ENCODE measurements at regions not wholly inside any gene's neighbourhood (a gene's known extent, or its start where the extent isn't known, plus 50 kb on each side); places are given as distances from the start of the nearest gene placed in this dataset.

GRCh38 chr12:93976024-93976423 is 172.4 kb upstream of the PLXNC1 start (continued):
- TF ChIP-seq, protein P1, sequence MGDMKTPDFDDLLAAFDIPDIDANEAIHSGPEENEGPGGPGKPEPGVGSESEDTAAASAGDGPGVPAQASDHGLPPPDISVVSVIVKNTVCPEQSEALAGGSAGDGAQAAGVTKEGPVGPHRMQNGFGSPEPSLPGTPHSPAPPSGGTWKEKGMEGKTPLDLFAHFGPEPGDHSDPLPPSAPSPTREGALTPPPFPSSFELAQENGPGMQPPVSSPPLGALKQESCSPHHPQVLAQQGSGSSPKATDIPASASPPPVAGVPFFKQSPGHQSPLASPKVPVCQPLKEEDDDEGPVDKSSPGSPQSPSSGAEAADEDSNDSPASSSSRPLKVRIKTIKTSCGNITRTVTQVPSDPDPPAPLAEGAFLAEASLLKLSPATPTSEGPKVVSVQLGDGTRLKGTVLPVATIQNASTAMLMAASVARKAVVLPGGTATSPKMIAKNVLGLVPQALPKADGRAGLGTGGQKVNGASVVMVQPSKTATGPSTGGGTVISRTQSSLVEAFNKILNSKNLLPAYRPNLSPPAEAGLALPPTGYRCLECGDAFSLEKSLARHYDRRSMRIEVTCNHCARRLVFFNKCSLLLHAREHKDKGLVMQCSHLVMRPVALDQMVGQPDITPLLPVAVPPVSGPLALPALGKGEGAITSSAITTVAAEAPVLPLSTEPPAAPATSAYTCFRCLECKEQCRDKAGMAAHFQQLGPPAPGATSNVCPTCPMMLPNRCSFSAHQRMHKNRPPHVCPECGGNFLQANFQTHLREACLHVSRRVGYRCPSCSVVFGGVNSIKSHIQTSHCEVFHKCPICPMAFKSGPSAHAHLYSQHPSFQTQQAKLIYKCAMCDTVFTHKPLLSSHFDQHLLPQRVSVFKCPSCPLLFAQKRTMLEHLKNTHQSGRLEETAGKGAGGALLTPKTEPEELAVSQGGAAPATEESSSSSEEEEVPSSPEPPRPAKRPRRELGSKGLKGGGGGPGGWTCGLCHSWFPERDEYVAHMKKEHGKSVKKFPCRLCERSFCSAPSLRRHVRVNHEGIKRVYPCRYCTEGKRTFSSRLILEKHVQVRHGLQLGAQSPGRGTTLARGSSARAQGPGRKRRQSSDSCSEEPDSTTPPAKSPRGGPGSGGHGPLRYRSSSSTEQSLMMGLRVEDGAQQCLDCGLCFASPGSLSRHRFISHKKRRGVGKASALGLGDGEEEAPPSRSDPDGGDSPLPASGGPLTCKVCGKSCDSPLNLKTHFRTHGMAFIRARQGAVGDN (IDR thresholded peaks at IDR 0.05) = no peak
- TF ChIP-seq MEF2A (IDR thresholded peaks at IDR 0.05; ENCODE audit: insufficient read depth, low read depth, low read length) (no peak), BCL11A (IDR thresholded peaks at IDR 0.05; ENCODE audit: low read depth, low read length) (no peak), CREM (IDR thresholded peaks at IDR 0.05; ENCODE audit: low read depth) (no peak), CHD2 (IDR thresholded peaks at IDR 0.05; ENCODE audit: borderline replicate concordance, low read depth, low read length) (no peak), BHLHE40 (IDR thresholded peaks at IDR 0.05; ENCODE audit: borderline replicate concordance in 1 of 2, low read depth in 2 of 2, low read length in 1 of 2) (no peak), ATF3 (IDR thresholded peaks at IDR 0.05; ENCODE audit: borderline replicate concordance, extremely low read depth, low read depth, low read length) (no peak), ESRRA (IDR thresholded peaks at IDR 0.05; ENCODE audit: low read length) (no peak)

DNA sequence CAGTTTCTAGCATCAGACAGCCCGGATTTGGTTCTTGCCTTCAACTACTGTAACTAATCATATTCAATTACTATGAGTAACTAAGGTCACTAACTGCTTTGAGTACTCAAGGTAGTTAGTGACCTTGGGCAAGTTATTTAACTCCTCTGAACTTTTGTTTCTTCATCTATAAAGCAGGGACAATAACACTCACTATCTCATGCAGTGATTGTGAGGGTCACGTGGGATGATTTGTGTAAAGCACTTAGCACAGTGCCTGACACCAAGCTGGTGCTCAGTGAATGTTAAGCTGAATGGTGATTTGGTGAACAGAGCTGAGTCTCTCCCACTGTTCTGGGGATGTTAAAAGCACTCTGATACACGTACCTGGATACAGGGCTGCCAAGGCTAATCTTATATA is 171.3 kb upstream of the PLXNC1 start:
- RAD21 ChIA-PET (ENCODE audit: unreplicated experiment) = interaction anchor here (1.2 kb wide), 1 partner anchor 125 kb away, joined by 4 read pairs; no protein-coding TSS in a partner anchor
- no peak for TF ChIP-seq ETV6 (conservative IDR thresholded peaks at IDR 0.05 in 1 of 2, IDR thresholded peaks at IDR 0.05 in 1 of 2; ENCODE audit: borderline replicate concordance in 1 of 2, low read depth in 1 of 2)
- no peak for TF ChIP-seq RUNX3 (IDR thresholded peaks at IDR 0.05; ENCODE audit: low read length)
- TF ChIP-seq GABPA (IDR thresholded peaks at IDR 0.05; ENCODE audit: low read depth) = no peak
- TF ChIP-seq, protein P1 (IDR thresholded peaks at IDR 0.05) = no peak
- TF ChIP-seq WRNIP1 (IDR thresholded peaks at IDR 0.05; ENCODE audit: borderline replicate concordance, low read depth, low read length) = no peak
- TF ChIP-seq NFYB (IDR thresholded peaks at IDR 0.05; ENCODE audit: insufficient read depth, low read depth, low read length) = no peak

More for the DNA sequence above, 171.3 kb upstream of the PLXNC1 start:
- ChIA-PET POLR2A (no interaction called here), SMC1A (ENCODE audit: uncharacterized antibody, unreplicated experiment) (interaction anchor here (0.6 to 1.8 kb wide), 3 partner anchors 329 to 475 kb away, joined by 3 to 11 read pairs (median 4); no protein-coding TSS in a partner anchor), CTCF (interaction anchor here (1.1 to 2.9 kb wide), 3 partner anchors 125 to 474 kb away, joined by 3 to 22 read pairs (median 8); no protein-coding TSS in a partner anchor)
- no peaks in the 10 kb centered on the region for H3K9me3 ChIP-seq (replicated peaks; ENCODE audit: control insufficient read depth, insufficient read depth, low read length)
- no peak overlapping the region for H2AFZ ChIP-seq (ENCODE audit: control insufficient read depth, low read depth, low read length)
- no peaks in the 10 kb centered on the region for H3K4me1 ChIP-seq (ENCODE audit: control insufficient read depth, insufficient read depth, low read length)
- H3K79me2 ChIP-seq (ENCODE audit: control insufficient read depth, insufficient read depth, low read length) = no peaks in the 10 kb centered on the region
- H3K27me3 ChIP-seq (replicated peaks in 1 of 2; ENCODE audit: control insufficient read depth in 2 of 2, insufficient read depth in 2 of 2, low read length in 1 of 2) = no peaks in the 10 kb centered on the region; a peak in 2 of 4 replicates
- H3K27ac ChIP-seq (ENCODE audit: control insufficient read depth, insufficient read depth) = no peak overlapping the region
- intact Hi-C loops (cut with micrococcal nuclease; ENCODE audit: unreplicated experiment) = loop anchor here (5.0 kb wide), 2 partner anchors 125 to 210 kb away; no protein-coding TSS in a partner anchor
- no peak for DNase-seq (ENCODE audit: low read depth, low spot score)
- 12% methylated on average over 3 of the region's 3 CpGs for WGBS (ENCODE audit: insufficient coverage, insufficient replicate concordance, low lambda C conversion rate, missing lambda C conversion rate)
- BruUV-seq (replicated peaks) = no TSS peak
- no peak for ATAC-seq
- H3K36me3 ChIP-seq (ENCODE audit: control insufficient read depth in 2 of 2, insufficient read depth in 2 of 2, low read length in 1 of 2) = no peaks in the 10 kb centered on the region
- in situ Hi-C loops (cut with MboI) = no loop called here
- H4K20me1 ChIP-seq (ENCODE audit: control insufficient read depth, insufficient read depth) = no peaks in the 10 kb centered on the region
- H3K9ac ChIP-seq (ENCODE audit: control insufficient read depth, insufficient read depth, low read length) = no peak overlapping the region
- no peak overlapping the region for H3K4me3 ChIP-seq
- FAIRE-seq = no peak
- no peak overlapping the region for H3K4me2 ChIP-seq (ENCODE audit: control insufficient read depth, insufficient read depth)
